ENCODE measurements at regions not wholly inside any gene's neighbourhood (a gene's known extent, or its start where the extent isn't known, plus 50 kb on each side); places are given as distances from the start of the nearest gene placed in this dataset.

DNA sequence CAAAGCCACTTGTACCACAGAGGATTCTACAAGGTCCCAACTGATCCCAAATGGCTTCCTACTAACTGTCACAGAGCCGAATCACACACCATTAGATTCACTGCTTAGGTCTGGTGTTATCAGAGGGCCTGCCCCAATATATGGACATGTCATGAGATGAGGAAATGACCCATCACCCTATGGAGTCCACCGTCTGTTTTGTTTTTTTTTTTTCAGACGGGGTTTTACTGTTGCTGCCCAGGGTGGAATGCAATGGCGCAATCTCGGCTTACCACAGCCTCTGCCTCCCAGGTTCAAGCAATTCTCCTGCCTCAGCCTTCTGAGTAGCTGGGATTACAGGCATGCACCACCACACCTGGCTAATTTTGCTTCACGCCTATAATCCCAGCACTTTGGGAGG, 83.8 kb upstream of the ETS2 start:
- ChIA-PET POLR2A (interaction anchor here (0.7 kb wide), 1 partner anchor 115 kb away, joined by 3 read pairs; no protein-coding TSS in a partner anchor), CTCF (ENCODE audit: unreplicated experiment) (no interaction called here)
- H3K36me3 ChIP-seq (ENCODE audit: insufficient read depth, low read length) = no peaks in the 10 kb centered on the region
- H3K4me1 ChIP-seq (ENCODE audit: insufficient read depth, low read length, poor library complexity, severe bottlenecking) = no peaks in the 10 kb centered on the region
- no peaks in the 10 kb centered on the region for H3K9me3 ChIP-seq (ENCODE audit: low read length)
- H4K20me1 ChIP-seq (ENCODE audit: insufficient read depth, low read length) = no peaks in the 10 kb centered on the region
- no peak for TF ChIP-seq EZH2phosphoT487 (IDR thresholded peaks at IDR 0.05; ENCODE audit: borderline replicate concordance, low read depth, low read length)
- no peak for TF ChIP-seq CTCF (conservative IDR thresholded peaks at IDR 0.05; ENCODE audit: low read length)
- no peaks in the 10 kb centered on the region for H3K9me2 ChIP-seq (ENCODE audit: insufficient read depth, low read length)
- no peak overlapping the region for H3K4me3 ChIP-seq (ENCODE audit: low read depth, low read length, poor library complexity, severe bottlenecking)
- BruUV-seq (replicated peaks) = no TSS peak
- H3K4me2 ChIP-seq (ENCODE audit: low read length) = no peak overlapping the region
- no peaks in the 10 kb centered on the region for H3K79me2 ChIP-seq (ENCODE audit: insufficient read depth, low read depth, low read length)
- no peak overlapping the region for H2AFZ ChIP-seq (ENCODE audit: low read length)
- DNase-seq (ENCODE audit: low spot score) = no peak
- intact Hi-C loops (cut with micrococcal nuclease; ENCODE audit: unreplicated experiment) = no loop called here
- H3K27ac ChIP-seq (ENCODE audit: low read depth, low read length, poor library complexity, severe bottlenecking) = no peak overlapping the region

- ChIA-PET POLR2A (interaction anchor here (0.6 kb wide), 1 partner anchor 9 kb away, joined by 3 read pairs; no protein-coding TSS in a partner anchor), CTCF (ENCODE audit: unreplicated experiment) (no interaction called here)
- Histone ChIP-seq H3K36me3 (ENCODE audit: insufficient read depth, low read length) (no peaks in the 10 kb centered on the region), H3K4me1 (ENCODE audit: insufficient read depth, low read length, poor library complexity, severe bottlenecking) (no peaks in the 10 kb centered on the region), H3K79me2 (ENCODE audit: insufficient read depth, low read depth, low read length) (no peaks in the 10 kb centered on the region), H2AFZ (ENCODE audit: low read length) (no peak overlapping the region), H3K27ac (ENCODE audit: low read depth, low read length, poor library complexity, severe bottlenecking) (no peak overlapping the region), H3K9me3 (ENCODE audit: low read length) (no peaks in the 10 kb centered on the region), H4K20me1 (ENCODE audit: insufficient read depth, low read length) (no peaks in the 10 kb centered on the region), H3K4me3 (ENCODE audit: low read depth, low read length, poor library complexity, severe bottlenecking) (no peak overlapping the region), H3K9me2 (ENCODE audit: insufficient read depth, low read length) (no peaks in the 10 kb centered on the region), H3K4me2 (ENCODE audit: low read length) (no peak overlapping the region)
- BruUV-seq (replicated peaks) = no TSS peak
- no peak for TF ChIP-seq CTCF (conservative IDR thresholded peaks at IDR 0.05; ENCODE audit: low read length)
- TF ChIP-seq EZH2phosphoT487 (IDR thresholded peaks at IDR 0.05; ENCODE audit: borderline replicate concordance, low read depth, low read length) = no peak
- no peak for DNase-seq (ENCODE audit: low spot score)
- intact Hi-C loops (cut with micrococcal nuclease; ENCODE audit: unreplicated experiment) = no loop called here
These were observed 80.3 kb upstream of the ETS2 start for GRCh38 chr21:38725196-38726157.

DNA sequence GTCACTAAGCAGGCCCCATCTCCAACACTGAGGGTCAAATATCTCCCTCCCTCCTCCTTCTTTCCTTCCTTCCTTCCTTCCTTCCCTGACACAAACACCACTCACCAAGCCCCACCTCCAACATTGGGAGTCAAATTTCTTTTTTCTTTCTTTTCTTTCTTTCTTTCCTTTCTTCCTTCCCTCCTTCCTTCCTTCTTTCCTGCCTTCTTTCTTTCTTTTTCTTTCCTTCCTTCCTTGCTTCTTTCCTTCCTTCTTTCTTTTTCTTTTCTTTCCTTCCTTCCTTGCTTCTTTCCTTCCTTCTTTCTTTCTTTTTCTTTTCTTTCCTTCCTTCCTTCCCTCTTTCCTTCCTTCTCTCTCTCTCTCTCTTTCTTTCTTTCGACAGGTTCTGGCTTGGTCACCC, 79.2 kb upstream of the ETS2 start:
- Histone ChIP-seq H3K4me3 (ENCODE audit: low read depth, low read length, poor library complexity, severe bottlenecking) (no peak overlapping the region), H3K9me2 (ENCODE audit: insufficient read depth, low read length) (no peaks in the 10 kb centered on the region), H3K27ac (ENCODE audit: low read depth, low read length, poor library complexity, severe bottlenecking) (no peak overlapping the region), H3K4me2 (ENCODE audit: low read length) (no peak overlapping the region), H3K4me1 (ENCODE audit: insufficient read depth, low read length, poor library complexity, severe bottlenecking) (no peaks in the 10 kb centered on the region), H3K36me3 (ENCODE audit: insufficient read depth, low read length) (no peaks in the 10 kb centered on the region), H3K79me2 (ENCODE audit: insufficient read depth, low read depth, low read length) (no peaks in the 10 kb centered on the region), H4K20me1 (ENCODE audit: insufficient read depth, low read length) (no peaks in the 10 kb centered on the region), H3K9me3 (ENCODE audit: low read length) (no peaks in the 10 kb centered on the region), H2AFZ (ENCODE audit: low read length) (no peak overlapping the region)
- intact Hi-C loops (cut with micrococcal nuclease; ENCODE audit: unreplicated experiment) = no loop called here
- POLR2A ChIA-PET = interaction anchor here (0.6 kb wide), 1 partner anchor 10 kb away, joined by 3 read pairs; no protein-coding TSS in a partner anchor
- TF ChIP-seq EZH2phosphoT487 (IDR thresholded peaks at IDR 0.05; ENCODE audit: borderline replicate concordance, low read depth, low read length) (no peak), CTCF (conservative IDR thresholded peaks at IDR 0.05; ENCODE audit: low read length) (no peak)
- no peak for DNase-seq (ENCODE audit: low spot score)
- CTCF ChIA-PET (ENCODE audit: unreplicated experiment) = no interaction called here
- no TSS peak for BruUV-seq (replicated peaks)
